NCI-H460 (cell line): ENCODE measurements at regions not wholly inside any gene's neighbourhood (a gene's known extent, or its start where the extent isn't known, plus 50 kb on each side); places are given as distances from the start of the nearest gene placed in this dataset.
"Not testable (repeated sequence)": the region's sequence is repeated elsewhere in the genome, so short reads cannot be mapped to it uniquely, and the experiment has no call there.

Experiments
- DNase-seq: peaks from one replicate; pipeline ENCODE4 v3.0.0-alpha.2; 2016; ENCODE audit warnings: low read depth; ENCODE audit errors: extremely low read depth

- no peak for DNase-seq
These were observed 1145.0 kb downstream of the RPA4 start for GRCh38 chrX:98028691-98029090.

DNA sequence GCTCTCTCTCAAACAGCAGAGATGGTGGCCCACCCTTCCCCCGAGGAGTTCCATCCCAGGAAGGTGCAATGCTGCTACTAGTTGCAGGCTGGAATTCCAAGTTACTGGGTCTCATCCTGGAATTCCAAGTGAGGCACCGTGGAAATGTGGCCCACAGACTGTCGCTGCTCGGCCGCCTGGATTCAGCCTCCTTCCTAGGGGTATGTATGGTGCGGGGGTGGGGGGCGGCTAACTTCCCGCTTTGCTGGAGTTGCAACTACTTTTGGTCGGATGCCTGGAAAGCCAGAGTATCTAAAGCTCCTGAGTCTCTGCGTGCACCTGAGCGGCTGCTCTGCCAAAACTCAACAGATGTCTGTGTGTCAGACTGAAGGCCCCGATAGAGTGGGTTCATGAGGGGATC, 1146.2 kb downstream of the RPA4 start:
- DNase-seq = no peak

- no peak for DNase-seq
These were observed 1173.5 kb downstream of the RPA4 start for GRCh38 chrX:98057176-98057575.

GRCh38 chrX:98065151-98065550, 1181.4 kb downstream of the RPA4 start:
- no peak for DNase-seq

- no peak for DNase-seq
These were observed 1183.9 kb downstream of the RPA4 start for GRCh38 chrX:98067611-98068010.

- DNase-seq = no peak
These were observed 1184.4 kb downstream of the RPA4 start for GRCh38 chrX:98068024-98068580.

DNA sequence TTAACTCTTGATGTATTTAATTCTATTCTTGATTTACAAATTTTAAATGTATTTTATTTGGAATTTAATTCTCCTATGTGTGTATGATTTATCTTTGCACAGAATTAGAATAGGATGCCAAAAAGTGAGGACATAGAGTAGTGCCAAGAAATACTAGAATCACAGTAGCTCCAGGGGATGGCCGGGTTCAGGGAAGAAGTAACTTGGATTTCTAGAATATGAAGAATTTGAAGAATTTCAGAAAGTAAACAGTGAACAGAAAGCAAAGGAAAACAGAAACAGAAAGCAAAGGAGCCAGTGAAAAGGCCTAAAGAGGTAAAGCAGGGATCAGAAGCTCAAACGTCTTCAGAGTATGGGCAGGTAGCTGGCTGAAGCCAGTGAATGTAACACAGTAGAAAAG, 1187.6 kb downstream of the RPA4 start:
- DNase-seq = no peak

GRCh38 chrX:98077440-98077839, 1193.7 kb downstream of the RPA4 start:
- DNase-seq = no peak

GRCh38 chrX:98111684-98112083, 1228.0 kb downstream of the RPA4 start:
- no peak for DNase-seq

DNA sequence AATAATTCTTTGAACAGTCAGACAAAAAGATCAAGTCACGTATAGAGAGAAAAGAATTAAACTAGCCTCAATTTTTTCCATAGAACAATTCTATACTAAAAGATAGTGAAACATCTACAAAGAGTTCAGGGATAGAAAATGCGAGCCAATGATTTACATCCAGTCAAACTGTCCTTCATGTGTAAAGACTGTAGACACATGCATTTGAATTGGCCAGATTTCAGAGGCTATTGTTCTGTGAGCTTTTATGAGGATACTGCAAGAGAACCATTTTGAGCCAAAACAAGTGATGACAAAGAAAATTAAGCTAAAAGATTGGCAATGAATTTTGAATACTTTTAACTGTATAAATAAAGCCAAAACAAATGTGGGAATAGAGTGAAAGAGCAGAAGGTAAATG, 1230.3 kb downstream of the RPA4 start:
- no peak for DNase-seq

- DNase-seq = no peak
These were observed 1257.8 kb downstream of the RPA4 start for GRCh38 chrX:98141466-98141865.

- DNase-seq = no peak
These were observed 1307.3 kb downstream of the RPA4 start for GRCh38 chrX:98191003-98191402.

- no peak for DNase-seq
These were observed 1310.3 kb downstream of the RPA4 start for GRCh38 chrX:98194036-98194435.

DNA sequence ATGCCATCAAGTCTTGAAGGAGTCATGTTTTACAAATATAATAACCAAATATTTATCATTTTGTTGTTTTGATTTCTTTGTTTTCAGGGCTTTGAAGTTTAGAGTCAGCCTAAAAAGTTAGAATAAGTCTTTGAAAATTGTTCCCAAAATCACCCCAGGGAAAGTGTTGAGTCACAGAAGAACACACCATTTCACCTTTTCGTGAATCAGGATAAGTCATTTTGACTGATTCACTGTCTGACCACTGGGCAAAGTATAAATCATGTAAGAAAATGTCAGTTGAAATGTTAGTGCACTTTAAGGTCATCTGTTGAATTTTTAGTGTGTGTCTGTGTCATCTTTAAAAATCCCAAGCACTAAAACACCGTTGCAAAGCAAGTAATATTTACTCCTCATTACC, 1320.1 kb downstream of the RPA4 start:
- DNase-seq = peak; percentile 7

DNA sequence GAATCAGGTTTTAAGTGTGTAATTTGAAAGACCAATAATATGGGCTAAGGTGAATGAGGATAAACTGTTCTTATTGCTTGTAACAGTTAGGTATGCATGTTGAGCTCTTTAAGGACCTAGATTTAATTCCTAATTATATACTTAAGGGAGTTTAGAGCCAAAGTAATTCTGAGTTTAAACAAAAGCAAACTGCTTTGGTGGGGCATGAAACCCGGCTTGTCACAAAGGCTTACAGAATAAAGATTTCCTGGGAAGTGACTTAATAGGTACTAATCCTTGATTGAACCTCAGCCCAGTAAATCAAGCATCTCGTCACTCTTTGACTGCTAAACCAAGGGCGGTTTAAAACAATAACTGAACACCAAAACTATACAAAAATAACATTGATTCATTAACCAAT, 1324.2 kb downstream of the RPA4 start:
- DNase-seq = no peak

- no peak for DNase-seq
These were observed 1347.3 kb downstream of the RPA4 start for GRCh38 chrX:98231003-98231402.

DNA sequence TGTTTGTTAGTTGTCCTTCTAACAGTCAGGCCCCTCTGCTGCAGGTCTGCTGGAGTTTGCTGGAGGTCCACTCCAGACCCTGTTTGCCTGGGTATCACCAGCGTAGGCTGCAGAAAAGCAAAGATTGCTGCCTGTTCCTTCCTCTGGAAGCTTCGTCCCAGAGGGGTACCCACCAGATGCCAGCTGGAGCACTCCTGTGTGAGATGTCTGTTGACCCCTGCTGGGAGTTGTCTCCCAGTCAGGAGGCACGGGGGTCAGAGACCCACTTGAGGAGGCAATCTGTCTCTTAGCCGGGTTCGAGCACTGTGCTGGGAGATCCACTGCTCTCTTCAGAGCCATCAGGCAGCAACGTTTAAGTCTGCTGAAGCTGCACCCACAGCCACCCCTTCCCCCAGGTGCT, 1356.4 kb downstream of the RPA4 start:
- not testable (repeated sequence) for DNase-seq

DNA sequence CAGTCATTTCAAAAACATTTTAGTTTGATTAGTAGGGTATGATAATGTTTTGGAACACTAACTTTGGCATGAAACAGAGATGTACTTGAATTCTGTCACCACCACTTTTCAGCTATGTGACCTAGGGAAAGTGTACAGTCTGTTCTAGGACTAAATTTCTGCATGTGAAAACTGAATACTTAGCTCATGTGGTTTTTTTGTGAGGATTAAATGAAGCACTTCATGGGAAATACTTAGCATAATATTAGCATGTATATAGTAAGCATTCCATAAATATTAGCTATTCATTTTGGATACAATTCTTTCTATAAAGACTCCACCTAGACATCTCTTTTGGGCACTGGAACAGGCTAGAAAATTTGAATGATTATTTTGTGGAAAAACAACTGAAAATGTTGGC, 1379.4 kb downstream of the RPA4 start:
- no peak for DNase-seq

GRCh38 chrX:98289726-98290125, 1406.0 kb downstream of the RPA4 start:
- no peak for DNase-seq

DNA sequence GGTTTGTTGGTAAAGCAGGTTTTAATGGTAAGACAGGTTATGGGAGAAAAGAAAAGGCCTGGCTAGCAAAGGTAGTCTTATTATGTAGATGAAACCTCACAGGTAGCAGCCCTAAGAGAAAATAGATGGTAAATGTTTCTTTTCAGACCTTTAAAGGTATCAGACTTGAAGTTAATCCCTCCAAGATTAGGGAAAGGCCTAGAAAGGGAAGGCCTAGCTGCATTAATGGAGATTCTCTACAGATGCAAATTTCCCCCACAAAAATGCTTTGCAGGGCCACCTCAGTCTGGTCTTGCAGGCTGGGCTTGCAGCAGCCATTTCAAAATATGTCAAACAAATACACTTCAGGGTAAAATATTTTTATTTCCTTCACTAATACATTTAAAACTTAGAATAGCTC, 1410.6 kb downstream of the RPA4 start:
- DNase-seq = no peak

- no peak for DNase-seq
These were observed 1412.4 kb downstream of the RPA4 start for GRCh38 chrX:98296129-98296528.

- DNase-seq = no peak
These were observed 1416.1 kb downstream of the RPA4 start for GRCh38 chrX:98299785-98300184.

GRCh38 chrX:98300536-98300935, 1416.8 kb downstream of the RPA4 start:
- DNase-seq = not testable (repeated sequence)
